Epithelial cell of esophagus (primary cell): ENCODE measurements at regions not wholly inside any gene's neighbourhood (a gene's known extent, or its start where the extent isn't known, plus 50 kb on each side); places are given as distances from the start of the nearest gene placed in this dataset.
"Not testable (repeated sequence)": the region's sequence is repeated elsewhere in the genome, so short reads cannot be mapped to it uniquely, and the experiment has no call there.

Experiments used
- DNase-seq: peaks from one replicate; pipeline ENCODE4 v3.0.0; 2010; ENCODE audit warnings: low read depth
- H3K4me3 ChIP-seq: 2 replicates; pipeline ENCODE4 v1.5.1; 2011; ENCODE audit warnings: mild to moderate bottlenecking, low read length, control low read depth
- CTCF ChIP-seq: IDR thresholded peaks from 2 replicates; pipeline ENCODE4 v1.5.1; 2011; ENCODE audit warnings: low read depth, mild to moderate bottlenecking, low read length, control low read depth, inconsistent platforms; ENCODE audit not compliant: insufficient read depth; ENCODE audit errors: missing control alignments

GRCh38 chr9:18060269-18060934 is 413.6 kb upstream of the ADAMTSL1 start:
- H3K4me3 ChIP-seq: no peak overlapping the region
- peak; percentile 24 for TF ChIP-seq CTCF
- peak; percentile 66 for DNase-seq

- no peak for TF ChIP-seq CTCF
Measured at GRCh38 chr9:18061332-18061731, 412.6 kb upstream of the ADAMTSL1 start.

GRCh38 chr9:18061856-18062255 is 412.1 kb upstream of the ADAMTSL1 start:
- no peak overlapping the region for H3K4me3 ChIP-seq
- DNase-seq: peak; percentile 57
- TF ChIP-seq CTCF: no peak

More at GRCh38 chr9:18061332-18061731, 412.6 kb upstream of the ADAMTSL1 start:
- H3K4me3 ChIP-seq: no peak overlapping the region
- no peak for DNase-seq

GRCh38 chr9:18063856-18064390 is 410.0 kb upstream of the ADAMTSL1 start:
- no peak overlapping the region for H3K4me3 ChIP-seq
- no peak for TF ChIP-seq CTCF
- DNase-seq: no peak

- not testable (repeated sequence) for DNase-seq, H3K4me3 ChIP-seq
Measured at GRCh38 chr9:18066608-18067007, 407.3 kb upstream of the ADAMTSL1 start.

- DNase-seq: no peak
- H3K4me3 ChIP-seq: no peak overlapping the region
- TF ChIP-seq CTCF: no peak
Measured at GRCh38 chr9:18067548-18068120, 406.3 kb upstream of the ADAMTSL1 start.

GRCh38 chr9:18068900-18069299 is 405.1 kb upstream of the ADAMTSL1 start:
- H3K4me3 ChIP-seq: no peak overlapping the region
- no peak for TF ChIP-seq CTCF
- peak; percentile 33 for DNase-seq
